ENCODE measurements at regions not wholly inside any gene's neighbourhood (a gene's known extent, or its start where the extent isn't known, plus 50 kb on each side); places are given as distances from the start of the nearest gene placed in this dataset.

- TF ChIP-seq, protein P1, sequence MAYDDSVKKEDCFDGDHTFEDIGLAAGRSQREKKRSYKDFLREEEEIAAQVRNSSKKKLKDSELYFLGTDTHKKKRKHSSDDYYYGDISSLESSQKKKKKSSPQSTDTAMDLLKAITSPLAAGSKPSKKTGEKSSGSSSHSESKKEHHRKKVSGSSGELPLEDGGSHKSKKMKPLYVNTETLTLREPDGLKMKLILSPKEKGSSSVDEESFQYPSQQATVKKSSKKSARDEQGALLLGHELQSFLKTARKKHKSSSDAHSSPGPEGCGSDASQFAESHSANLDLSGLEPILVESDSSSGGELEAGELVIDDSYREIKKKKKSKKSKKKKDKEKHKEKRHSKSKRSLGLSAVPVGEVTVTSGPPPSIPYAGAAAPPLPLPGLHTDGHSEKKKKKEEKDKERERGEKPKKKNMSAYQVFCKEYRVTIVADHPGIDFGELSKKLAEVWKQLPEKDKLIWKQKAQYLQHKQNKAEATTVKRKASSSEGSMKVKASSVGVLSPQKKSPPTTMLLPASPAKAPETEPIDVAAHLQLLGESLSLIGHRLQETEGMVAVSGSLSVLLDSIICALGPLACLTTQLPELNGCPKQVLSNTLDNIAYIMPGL (CRISPR knock-in tag; IDR thresholded peaks at IDR 0.05; ENCODE audit: borderline replicate concordance) = no peak
- TF ChIP-seq NFE2L2 (conservative IDR thresholded peaks at IDR 0.05; ENCODE audit: low read length) (no peak), ESRRA (IDR thresholded peaks at IDR 0.05; ENCODE audit: borderline replicate concordance, low read length) (no peak)
- TF ChIP-seq, protein P2, sequence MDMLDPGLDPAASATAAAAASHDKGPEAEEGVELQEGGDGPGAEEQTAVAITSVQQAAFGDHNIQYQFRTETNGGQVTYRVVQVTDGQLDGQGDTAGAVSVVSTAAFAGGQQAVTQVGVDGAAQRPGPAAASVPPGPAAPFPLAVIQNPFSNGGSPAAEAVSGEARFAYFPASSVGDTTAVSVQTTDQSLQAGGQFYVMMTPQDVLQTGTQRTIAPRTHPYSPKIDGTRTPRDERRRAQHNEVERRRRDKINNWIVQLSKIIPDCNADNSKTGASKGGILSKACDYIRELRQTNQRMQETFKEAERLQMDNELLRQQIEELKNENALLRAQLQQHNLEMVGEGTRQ (IDR thresholded peaks at IDR 0.05) = no peak
These were observed 79.5 kb upstream of the TSC22D2 start (continued) for GRCh38 chr3:150328654-150329040.

- TF ChIP-seq, protein P3, sequence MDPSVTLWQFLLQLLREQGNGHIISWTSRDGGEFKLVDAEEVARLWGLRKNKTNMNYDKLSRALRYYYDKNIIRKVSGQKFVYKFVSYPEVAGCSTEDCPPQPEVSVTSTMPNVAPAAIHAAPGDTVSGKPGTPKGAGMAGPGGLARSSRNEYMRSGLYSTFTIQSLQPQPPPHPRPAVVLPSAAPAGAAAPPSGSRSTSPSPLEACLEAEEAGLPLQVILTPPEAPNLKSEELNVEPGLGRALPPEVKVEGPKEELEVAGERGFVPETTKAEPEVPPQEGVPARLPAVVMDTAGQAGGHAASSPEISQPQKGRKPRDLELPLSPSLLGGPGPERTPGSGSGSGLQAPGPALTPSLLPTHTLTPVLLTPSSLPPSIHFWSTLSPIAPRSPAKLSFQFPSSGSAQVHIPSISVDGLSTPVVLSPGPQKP (IDR thresholded peaks at IDR 0.05; ENCODE audit: low read depth, low read length) = no peak
- TF ChIP-seq HOXB13 (CRISPR knock-in tag; IDR thresholded peaks at IDR 0.05; ENCODE audit: low read depth) (no peak), CBX2 (IDR thresholded peaks at IDR 0.05; ENCODE audit: borderline replicate concordance, low read depth) (no peak), EHF (CRISPR knock-in tag; IDR thresholded peaks at IDR 0.05) (no peak), NFE2L2 (conservative IDR thresholded peaks at IDR 0.05; ENCODE audit: low read length) (no peak), HOXB5 (CRISPR knock-in tag; IDR thresholded peaks at IDR 0.05) (no peak), ZSCAN20 (CRISPR knock-in tag; IDR thresholded peaks at IDR 0.05) (no peak), CHD2 (IDR thresholded peaks at IDR 0.05; ENCODE audit: low read length, partially characterized antibody) (no peak), NR3C1 (IDR thresholded peaks at IDR 0.05) (no peak), NPAS2 (CRISPR knock-in tag; IDR thresholded peaks at IDR 0.05; ENCODE audit: borderline replicate concordance) (no peak)
- TF ChIP-seq, protein P2 (IDR thresholded peaks at IDR 0.05) = no peak
- Histone ChIP-seq H3K27ac (no peak overlapping the region), H3K9me3 (no peaks in the 10 kb centered on the region), H3K4me1 (peaks cover 7% of the 10 kb centered on the region; the same call in 1 of the 3 replicates), H3K4me3 (no peak overlapping the region), H3K4me2 (no peak overlapping the region)
- DNase-seq (ENCODE audit: low read depth in 1 of 2, low spot score in 1 of 2) (no peak), FAIRE-seq (no peak), ATAC-seq (no peak)
- ChIA-PET CTCF (interaction anchor here (1.3 to 1.6 kb wide), 2 partner anchors 10 to 100 kb away, joined by 3 read pairs; no protein-coding TSS in a partner anchor), POLR2A (no interaction called here)
- 87% methylated on average over 13 of the region's 13 CpGs for WGBS (ENCODE audit: missing lambda C conversion rate)
These were observed 80.1 kb upstream of the TSC22D2 start for GRCh38 chr3:150327678-150328653.

DNA sequence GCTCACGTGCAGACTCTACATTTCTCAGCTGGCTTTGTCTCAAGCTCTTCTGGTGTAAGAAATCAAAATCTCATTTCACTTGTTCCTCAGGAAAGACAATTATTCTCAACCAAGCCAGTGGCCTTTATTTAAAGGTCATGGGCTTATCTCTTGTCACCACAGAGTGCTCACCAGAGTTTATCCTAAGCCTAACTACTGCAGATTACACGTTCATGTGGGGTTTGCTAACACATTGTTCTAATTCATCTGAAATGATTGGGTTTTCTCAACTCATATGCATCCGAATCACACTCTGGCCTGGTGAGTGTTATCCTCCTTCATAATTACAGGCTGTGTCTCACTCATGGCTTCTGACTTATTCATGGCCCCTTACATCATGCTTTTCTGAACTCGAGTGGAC is 83.3 kb upstream of the TSC22D2 start:
- ATAC-seq (no peak), FAIRE-seq (no peak), DNase-seq (ENCODE audit: low read depth in 1 of 2, low spot score in 1 of 2) (no peak)
- ChIA-PET CTCF (interaction anchor here (1.4 kb wide), 1 partner anchor 15 kb away, joined by 3 read pairs; no protein-coding TSS in a partner anchor), POLR2A (no interaction called here)
- peak overlapping the region in 1 of 2 experiments; percentile 29; a peak in 1 of 6 replicates for H3K27ac ChIP-seq
- peaks cover 6% of the 10 kb centered on the region for H3K4me1 ChIP-seq
- TF ChIP-seq HOXB5 (CRISPR knock-in tag; IDR thresholded peaks at IDR 0.05) = no peak
- TF ChIP-seq, protein P3 (IDR thresholded peaks at IDR 0.05; ENCODE audit: low read depth, low read length) = no peak
- no peak for TF ChIP-seq FOSB (CRISPR knock-in tag; IDR thresholded peaks at IDR 0.05)
- no peak for TF ChIP-seq ZNF302 (CRISPR knock-in tag; IDR thresholded peaks at IDR 0.05)
- TF ChIP-seq EHF (CRISPR knock-in tag; IDR thresholded peaks at IDR 0.05) = no peak
- TF ChIP-seq, protein P2 (IDR thresholded peaks at IDR 0.05) = no peak
- no peak for TF ChIP-seq CBX2 (IDR thresholded peaks at IDR 0.05; ENCODE audit: borderline replicate concordance, low read depth)
- TF ChIP-seq NPAS2 (CRISPR knock-in tag; IDR thresholded peaks at IDR 0.05; ENCODE audit: borderline replicate concordance) = no peak
- no peak for TF ChIP-seq POLR2AphosphoS2 (conservative IDR thresholded peaks at IDR 0.05; ENCODE audit: low read length)
- TF ChIP-seq SMC3 (IDR thresholded peaks at IDR 0.05) = no peak
- no peak for TF ChIP-seq BHLHE40 (IDR thresholded peaks at IDR 0.05; ENCODE audit: low read depth, low read length)
- no peak for TF ChIP-seq RNF2 (IDR thresholded peaks at IDR 0.05; ENCODE audit: borderline replicate concordance, low read depth)
- TF ChIP-seq ZSCAN20 (CRISPR knock-in tag; IDR thresholded peaks at IDR 0.05) = no peak
- TF ChIP-seq TP53 (CRISPR knock-in tag; IDR thresholded peaks at IDR 0.05) = no peak
- TF ChIP-seq, protein P4, sequence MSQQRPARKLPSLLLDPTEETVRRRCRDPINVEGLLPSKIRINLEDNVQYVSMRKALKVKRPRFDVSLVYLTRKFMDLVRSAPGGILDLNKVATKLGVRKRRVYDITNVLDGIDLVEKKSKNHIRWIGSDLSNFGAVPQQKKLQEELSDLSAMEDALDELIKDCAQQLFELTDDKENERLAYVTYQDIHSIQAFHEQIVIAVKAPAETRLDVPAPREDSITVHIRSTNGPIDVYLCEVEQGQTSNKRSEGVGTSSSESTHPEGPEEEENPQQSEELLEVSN (IDR thresholded peaks at IDR 0.05; ENCODE audit: borderline replicate concordance, low read depth) = no peak
- H3K9me3 ChIP-seq = no peaks in the 10 kb centered on the region
- H3K4me3 ChIP-seq = no peak overlapping the region
- 73% methylated on average over 4 of the region's 4 CpGs for WGBS (ENCODE audit: missing lambda C conversion rate)
- no peak overlapping the region for H3K4me2 ChIP-seq

All from A549 (cell line).